WI38 (cell line): ENCODE measurements at regions not wholly inside any gene's neighbourhood (a gene's known extent, or its start where the extent isn't known, plus 50 kb on each side); places are given as distances from the start of the nearest gene placed in this dataset.

Source experiments
- H3K4me3 ChIP-seq: 2 replicates; pipeline ENCODE4 v1.5.1; 2011; ENCODE audit warnings: low read depth, mild to moderate bottlenecking, control low read depth, low read length
- TF ChIP-seq, protein P1 (sequence below): IDR thresholded peaks from 2 replicates; pipeline ENCODE4 v1.5.1; 2012; ENCODE audit warnings: low read depth, mild to moderate bottlenecking, control low read depth, low read length

DNA sequence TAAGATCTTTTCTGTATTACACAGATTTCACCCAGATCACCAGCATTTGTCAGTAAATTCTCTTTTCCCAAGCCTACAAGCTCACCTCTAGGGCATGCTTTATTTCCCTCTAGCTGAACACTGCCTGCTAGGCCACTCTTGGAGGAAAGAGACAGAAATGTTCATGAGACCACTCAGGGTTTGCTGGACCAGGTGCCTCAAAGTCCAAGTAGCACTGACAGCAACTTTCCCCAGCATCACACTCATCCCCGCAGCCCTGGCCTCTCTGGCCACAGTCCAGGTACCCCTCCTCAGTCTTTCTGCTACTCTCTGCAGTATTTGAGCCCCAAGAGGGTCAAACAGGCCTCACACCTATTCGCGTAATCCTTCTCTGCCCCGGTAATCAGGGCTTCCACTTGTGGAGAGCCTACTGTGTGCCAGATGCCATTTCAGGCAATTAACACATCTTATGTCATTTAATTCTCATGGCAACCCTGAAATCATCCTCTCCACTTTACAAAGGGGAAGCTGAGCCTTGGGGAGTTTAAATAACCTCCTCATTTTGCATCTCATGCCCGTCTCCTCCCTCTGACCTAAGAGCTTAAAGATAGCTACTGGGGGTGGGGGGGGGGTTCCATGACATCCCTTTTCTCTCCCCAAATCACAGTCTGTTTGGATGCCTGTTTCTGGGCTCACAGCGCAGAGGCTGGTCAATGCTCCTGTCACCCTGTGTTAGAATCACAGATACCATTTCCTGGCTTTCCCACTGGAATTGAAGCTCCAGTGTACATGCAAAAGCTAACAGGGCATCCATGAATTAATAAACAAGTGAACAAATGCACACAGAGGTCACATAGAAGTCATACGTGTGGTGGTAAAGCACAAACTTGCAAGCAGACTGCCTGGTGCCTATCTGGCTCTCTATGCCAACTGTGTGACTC, 88.5 kb downstream of the PRLHR start:
- TF ChIP-seq, protein P1, sequence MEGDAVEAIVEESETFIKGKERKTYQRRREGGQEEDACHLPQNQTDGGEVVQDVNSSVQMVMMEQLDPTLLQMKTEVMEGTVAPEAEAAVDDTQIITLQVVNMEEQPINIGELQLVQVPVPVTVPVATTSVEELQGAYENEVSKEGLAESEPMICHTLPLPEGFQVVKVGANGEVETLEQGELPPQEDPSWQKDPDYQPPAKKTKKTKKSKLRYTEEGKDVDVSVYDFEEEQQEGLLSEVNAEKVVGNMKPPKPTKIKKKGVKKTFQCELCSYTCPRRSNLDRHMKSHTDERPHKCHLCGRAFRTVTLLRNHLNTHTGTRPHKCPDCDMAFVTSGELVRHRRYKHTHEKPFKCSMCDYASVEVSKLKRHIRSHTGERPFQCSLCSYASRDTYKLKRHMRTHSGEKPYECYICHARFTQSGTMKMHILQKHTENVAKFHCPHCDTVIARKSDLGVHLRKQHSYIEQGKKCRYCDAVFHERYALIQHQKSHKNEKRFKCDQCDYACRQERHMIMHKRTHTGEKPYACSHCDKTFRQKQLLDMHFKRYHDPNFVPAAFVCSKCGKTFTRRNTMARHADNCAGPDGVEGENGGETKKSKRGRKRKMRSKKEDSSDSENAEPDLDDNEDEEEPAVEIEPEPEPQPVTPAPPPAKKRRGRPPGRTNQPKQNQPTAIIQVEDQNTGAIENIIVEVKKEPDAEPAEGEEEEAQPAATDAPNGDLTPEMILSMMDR, result no peak
- H3K4me3 ChIP-seq, result no peak overlapping the region

DNA sequence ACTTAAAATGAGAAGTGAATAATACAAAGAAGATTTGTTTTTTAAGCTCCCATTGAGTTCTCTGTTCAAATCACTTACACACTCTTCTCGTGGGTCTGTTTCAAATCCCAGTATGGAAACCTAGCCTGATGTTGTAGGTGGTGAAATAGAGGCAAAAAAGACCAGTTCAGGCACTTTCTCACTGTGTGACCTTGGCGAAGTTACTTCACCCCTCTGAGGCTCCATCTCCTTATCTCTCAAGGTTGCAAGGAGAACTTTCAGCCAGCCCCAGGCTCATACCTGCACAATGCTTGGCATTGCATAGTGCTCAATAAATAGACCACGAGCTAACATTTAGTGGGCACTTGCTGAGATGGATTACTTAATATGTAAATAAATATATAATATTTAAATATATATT, 90.1 kb downstream of the PRLHR start:
- TF ChIP-seq, protein P1, result no peak
- H3K4me3 ChIP-seq, result no peak overlapping the region

DNA sequence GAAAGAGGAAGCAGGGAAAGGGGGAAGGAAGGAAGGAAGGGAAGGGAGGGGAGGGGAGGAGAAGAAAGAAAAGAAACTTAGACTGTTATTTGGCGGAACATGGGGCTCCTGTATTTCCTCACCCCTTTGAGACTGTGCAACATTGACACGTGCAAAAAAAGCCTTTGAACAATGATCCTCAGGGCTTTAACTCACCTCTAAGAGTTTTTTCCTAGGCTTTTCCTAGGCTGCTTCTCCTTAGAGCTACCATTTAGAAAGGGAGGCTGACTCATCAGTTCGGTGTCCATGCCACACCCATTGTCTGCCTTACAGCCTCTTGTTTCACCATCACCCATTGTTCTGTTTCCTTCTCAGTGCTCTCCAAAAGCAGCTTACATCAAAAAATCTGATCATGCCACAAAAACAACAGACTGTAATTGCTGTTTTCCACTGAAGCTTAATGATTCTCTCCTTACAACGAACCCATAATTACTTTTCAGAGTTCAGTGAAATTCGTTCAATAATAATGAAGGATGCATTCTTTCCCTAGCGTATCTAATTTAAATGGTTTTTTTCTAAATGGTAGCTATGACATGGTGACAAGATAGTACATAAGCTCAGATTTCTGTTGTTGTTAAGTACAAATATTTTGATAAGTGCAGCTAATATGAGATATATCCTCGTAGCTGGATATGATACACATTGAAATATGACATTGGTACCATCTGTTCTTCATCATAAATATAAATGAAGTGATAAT, 90.8 kb downstream of the PRLHR start:
- TF ChIP-seq, protein P1, result no peak
- no peak overlapping the region for H3K4me3 ChIP-seq

DNA sequence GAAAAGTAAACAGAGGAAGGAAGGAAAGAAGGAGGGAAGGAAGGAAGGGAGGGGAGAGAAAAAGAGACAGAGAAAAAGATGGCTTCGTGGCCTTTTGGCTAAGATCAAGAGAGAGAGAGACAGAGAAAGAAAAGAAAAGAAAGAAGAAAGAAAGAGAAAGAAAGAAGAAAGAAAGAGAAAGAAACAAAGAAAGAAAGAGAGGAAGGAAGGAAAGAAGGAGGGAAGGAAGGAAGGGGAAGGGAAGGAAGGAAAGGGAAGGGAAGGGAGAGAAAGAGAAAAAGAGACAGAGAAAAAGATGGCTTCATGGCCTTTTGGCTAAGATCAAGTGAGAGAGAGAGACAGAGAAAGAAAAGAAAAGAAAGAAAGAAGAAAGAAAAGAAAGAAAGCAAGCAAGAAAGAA, 91.4 kb downstream of the PRLHR start:
- TF ChIP-seq, protein P1, result no peak
- no peak overlapping the region for H3K4me3 ChIP-seq

DNA sequence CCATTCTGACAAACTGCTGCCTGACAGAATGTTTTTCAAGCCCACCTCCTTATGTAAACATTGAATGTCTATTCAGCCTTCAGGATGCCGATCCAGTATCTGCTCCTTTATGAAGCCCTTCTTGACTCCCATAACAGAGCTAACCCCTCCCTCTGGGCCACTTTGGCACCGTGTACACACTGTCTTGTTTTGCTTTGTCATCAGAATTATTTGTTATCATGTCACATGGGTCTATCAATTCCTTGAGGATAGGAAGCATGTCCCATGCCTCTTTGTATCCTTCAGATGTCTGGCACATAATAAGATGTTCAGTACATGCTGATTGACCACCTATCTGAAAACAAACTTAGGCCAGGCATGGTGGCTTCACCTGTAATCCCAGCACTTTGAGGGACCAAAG, 92.3 kb downstream of the PRLHR start:
- H3K4me3 ChIP-seq, result no peak overlapping the region
- TF ChIP-seq, protein P1, result no peak

DNA sequence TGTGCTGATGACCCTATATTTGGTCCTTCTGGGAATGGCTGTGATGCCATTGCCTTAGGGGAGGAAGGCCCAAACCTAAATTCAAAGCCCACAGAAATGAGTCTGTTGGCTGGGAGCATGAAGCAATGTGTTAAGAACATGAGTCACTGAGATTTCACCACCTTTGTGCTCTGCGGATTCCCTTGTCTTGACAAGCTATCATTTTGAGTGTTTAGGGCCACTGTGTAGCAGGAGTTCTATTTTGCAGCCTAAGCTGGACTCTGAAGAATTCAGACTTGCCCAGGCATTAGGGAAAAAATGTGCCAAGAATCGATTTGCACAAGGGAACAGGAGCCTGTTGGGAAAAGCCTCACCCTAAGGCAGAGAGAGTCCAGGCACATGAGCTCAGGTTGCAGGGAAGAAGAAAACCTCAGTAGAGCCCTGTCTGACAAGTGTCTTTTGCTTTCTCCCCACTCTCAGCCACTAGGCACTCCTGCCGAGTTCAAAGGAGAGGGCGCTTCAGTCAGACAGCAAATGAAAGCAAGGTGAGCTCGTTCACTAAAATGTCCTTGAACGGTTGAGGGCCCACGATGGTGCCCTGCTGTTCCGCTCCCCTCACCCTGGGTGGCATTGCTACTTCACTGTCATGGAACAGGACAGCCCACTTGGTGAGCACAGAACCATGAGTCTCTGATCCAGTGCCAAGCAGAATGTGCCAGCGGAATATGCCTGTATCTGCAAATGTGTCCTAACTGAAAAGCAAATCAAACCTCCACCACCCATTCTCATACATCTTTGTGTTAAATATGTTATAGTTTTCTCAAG, 93.6 kb downstream of the PRLHR start:
- no peak overlapping the region for H3K4me3 ChIP-seq
- TF ChIP-seq, protein P1, result no peak
